K562 (cell line): ENCODE measurements at regions not wholly inside any gene's neighbourhood (a gene's known extent, or its start where the extent isn't known, plus 50 kb on each side); places are given as distances from the start of the nearest gene placed in this dataset.

Experiments
- ATAC-seq: fragments of 200-7000 bp; cut with Tn5 transposase; 3 replicates; pipeline ENCODE4 v1.9.1; 2020; ENCODE audit warnings: moderate library complexity
- BruUV-seq: library from RNA; stranded (reverse); fragments of 400-500 nt; replicated peaks from 2 replicates; lab custom pipeline; 2021; lab: Mats Ljungman, UMichigan
- CTCF ChIA-PET: fragments of 300-600 bp; formaldehyde crosslinking; extraction: SDS; loops from one replicate; lab custom pipeline; 2021; ENCODE audit warnings: low intra/inter-chr PET ratio; lab: Yijun Ruan, JAX
- POLR2A ChIA-PET: fragments of 300-600, 350-650 bp; sonication (Branson Sonifier 250); formaldehyde crosslinking; extraction: SDS; loops from one replicate; lab custom pipeline; 2021; ENCODE audit warnings: antibody characterized with exemption, inconsistent platforms; lab: Yijun Ruan, JAX
- DNase-seq, 4 experiments: peaks; one replicate each; pipeline versions ENCODE4 v3.0.0 to v3.0.0-alpha.2; 2011 to 2018; ENCODE audit warnings: low spot score in 3 of 4, mixed read lengths in 3 of 4; ENCODE audit errors: extremely low read depth in 1 of 4
- FAIRE-seq: peaks from 2 replicates; lab custom pipeline; 2011; peaks lifted over from hg19 to GRCh38; lab: Jason Lieb, UNC
- H2AFZ ChIP-seq: 2 replicates; pipeline ENCODE4 v1.6.0; 2011; ENCODE audit warnings: low read depth, low read length, control low read depth, inconsistent platforms
- H3K27ac ChIP-seq: fragments of 200-600 bp; 3 replicates; pipeline ENCODE4 v1.8.0; 2011; ENCODE audit warnings: low read depth, mild to moderate bottlenecking, control low read depth, inconsistent platforms, low read length, moderate library complexity, mixed read lengths; ENCODE audit errors: extremely low read depth
- H3K27me3 ChIP-seq, 2 experiments: fragments of 300-600 bp in 1 of 2; 2 replicates in 1 of 2; 3 replicates in 1 of 2; pipeline versions ENCODE4 v1.6.0 to v1.8.0; 2011; ENCODE audit warnings: inconsistent platforms in 2 of 2, low read length in 2 of 2, mild to moderate bottlenecking in 1 of 2, mixed read lengths in 1 of 2, moderate library complexity in 1 of 2; ENCODE audit not compliant: control insufficient read depth in 2 of 2, insufficient read depth in 2 of 2
- H3K36me3 ChIP-seq: fragments of 300-600 bp; 3 replicates; pipeline ENCODE4 v1.8.0; 2011; ENCODE audit warnings: mild to moderate bottlenecking, low read length, inconsistent platforms; ENCODE audit not compliant: control insufficient read depth, insufficient read depth
- H3K4me1 ChIP-seq, 2 experiments: fragments of 200-600 bp in 1 of 2; replicated peaks in 1 of 2; 2 replicates in 1 of 2; 3 replicates in 1 of 2; pipeline versions ENCODE4 v1.5.1 to v1.8.0; 2011; ENCODE audit warnings: inconsistent platforms in 2 of 2, low read length in 2 of 2, mild to moderate bottlenecking in 1 of 2, mixed read lengths in 1 of 2, moderate library complexity in 1 of 2; ENCODE audit not compliant: control insufficient read depth in 2 of 2, insufficient read depth in 2 of 2
- H3K4me2 ChIP-seq: 2 replicates; pipeline ENCODE4 v1.6.1; 2011; ENCODE audit warnings: low read length, control low read depth, inconsistent platforms, mixed read lengths; ENCODE audit not compliant: insufficient read depth
- H3K4me3 ChIP-seq: fragments of 200-600 bp; sonication (generic), shearing (Covaris generic); 2 replicates; pipeline ENCODE4 v1.5.1; 2016; ENCODE audit warnings: control low read depth, inconsistent platforms
- H3K79me2 ChIP-seq: fragments of 200-600 bp; 3 replicates; pipeline ENCODE4 v1.8.0; 2011; ENCODE audit warnings: low read length, inconsistent platforms; ENCODE audit not compliant: control insufficient read depth, insufficient read depth
- H3K9ac ChIP-seq, 2 experiments: 2 replicates each; pipeline versions ENCODE4 v1.6.0 to v1.6.1; 2011; ENCODE audit warnings: low read depth in 2 of 2, low read length in 2 of 2, control low read depth in 1 of 2, inconsistent platforms in 1 of 2, mild to moderate bottlenecking in 1 of 2, mixed read lengths in 1 of 2; ENCODE audit not compliant: insufficient read depth in 1 of 2
- H3K9me1 ChIP-seq: one replicate; pipeline ENCODE4 v1.6.0; 2011; ENCODE audit warnings: inconsistent platforms, mild to moderate bottlenecking, low read length, moderate library complexity; ENCODE audit not compliant: control insufficient read depth, insufficient read depth
- H3K9me3 ChIP-seq: replicated peaks from 2 replicates; pipeline ENCODE4 v1.5.1; 2011; ENCODE audit warnings: low read depth, low read length, inconsistent platforms; ENCODE audit not compliant: control insufficient read depth, insufficient read depth
- H4K20me1 ChIP-seq: replicated peaks from 2 replicates; pipeline ENCODE4 v1.6.1; 2011; ENCODE audit warnings: low read length, inconsistent platforms, mixed read lengths; ENCODE audit not compliant: control insufficient read depth, insufficient read depth
- ADNP ChIP-seq: fragments of 200-800 bp; sonication (Bioruptor generic); IDR thresholded peaks from 2 replicates; pipeline ENCODE4 v1.6.1; 2016; ENCODE audit warnings: missing genetic modification characterization, missing compliant biosample characterization
- BRF1 ChIP-seq: IDR thresholded peaks from 3 replicates; pipeline ENCODE4 v1.6.1; 2011; ENCODE audit warnings: borderline replicate concordance, mild to moderate bottlenecking; ENCODE audit not compliant: insufficient read length; ENCODE audit errors: extremely low read depth
- GTF3C2 ChIP-seq: IDR thresholded peaks from 3 replicates; pipeline ENCODE4 v1.6.1; 2011; ENCODE audit warnings: borderline replicate concordance, mild to moderate bottlenecking, moderate library complexity; ENCODE audit not compliant: insufficient read length; ENCODE audit errors: extremely low read depth
- MCM3 ChIP-seq: fragments of 450-650 bp; IDR thresholded peaks from 2 replicates; pipeline ENCODE4 v1.6.1; 2016
- PATZ1 ChIP-seq: fragments of 250-450 bp; sonication (Bioruptor Pico); IDR thresholded peaks from 2 replicates; pipeline ENCODE4 v1.5.0; 2020; ENCODE audit warnings: mild to moderate bottlenecking, borderline replicate concordance
- SETDB1 ChIP-seq: IDR thresholded peaks from one replicate; pipeline ENCODE4 v1.6.1; 2012; ENCODE audit warnings: low read length, control low read depth, inconsistent platforms
- TSC22D4 ChIP-seq: fragments of 450-650 bp; IDR thresholded peaks from 2 replicates; pipeline ENCODE4 v1.6.1; 2016; ENCODE audit warnings: missing genetic modification characterization, missing biosample characterization, control low read depth
- ZNF354B ChIP-seq: fragments of 250-450 bp; sonication (Bioruptor Pico); IDR thresholded peaks from 2 replicates; pipeline ENCODE4 v1.4.0; 2020
- WGBS: fragments of 100-300 bp; shearing (Covaris generic); methylation state at CpG from one replicate; pipeline ENCODE4 v1.1.6; 2016; ENCODE audit warnings: low coverage, mixed read lengths; ENCODE audit not compliant: insufficient coverage; ENCODE audit errors: missing lambda C conversion rate; 5-methylcytosine and 5-hydroxymethylcytosine counted together
- in situ Hi-C: fragments of 300-500 bp; cut with MboI; formaldehyde crosslinking; loops from 4 replicates; pipeline ENCODE4 v1.15.0; 2018; ENCODE audit warnings: inconsistent platforms, mixed read lengths
- intact Hi-C: fragments of 100-400 bp; cut with micrococcal nuclease; formaldehyde crosslinking; loops from 2 replicates; pipeline ENCODE4 v1.14.2; 2022

DNA sequence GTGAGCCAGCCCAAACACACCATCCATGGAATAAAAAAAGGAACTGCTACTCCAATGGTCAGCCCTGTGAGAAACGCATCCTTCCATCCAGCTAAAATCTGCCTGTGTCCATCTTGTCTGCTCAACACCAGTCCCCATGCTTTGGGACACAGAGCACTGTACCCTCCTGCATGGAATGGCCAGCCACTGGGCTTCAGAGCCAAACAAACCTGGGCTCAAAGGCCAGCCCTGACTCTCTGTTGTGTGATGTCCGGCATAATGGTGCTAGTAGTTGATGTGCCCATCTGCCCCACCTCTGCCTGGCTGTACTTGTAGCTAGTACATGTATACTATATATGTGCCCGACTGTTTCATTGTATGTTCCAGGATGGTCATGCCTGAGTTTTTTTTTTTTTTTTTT lies 77.6 kb upstream of the AMZ2 start:
- no TSS peak for BruUV-seq
- peaks cover 0 to 6% of the 10 kb centered on the region in 2 experiments; a peak in 3 of 5 replicates for H3K4me1 ChIP-seq
- CTCF ChIA-PET: no interaction called here
- in situ Hi-C loops (loop anchor here (10.0 to 25.0 kb wide), 2 partner anchors 295 to 592 kb away; no protein-coding TSS in a partner anchor), intact Hi-C loops (loop anchor here (10.0 kb wide), 1 partner anchor 75 kb away; the partner anchor contains the start of gene AMZ2)
- H3K36me3 ChIP-seq: no peaks in the 10 kb centered on the region
- POLR2A ChIA-PET: no interaction called here
- H3K27ac ChIP-seq: no peak overlapping the region
- no peaks in the 10 kb centered on the region; a peak in 1 of 5 replicates for H3K27me3 ChIP-seq
- no peak for DNase-seq
- no peak overlapping the region for H3K4me3 ChIP-seq
- TF ChIP-seq GTF3C2: no peak
- TF ChIP-seq BRF1: no peak
- TF ChIP-seq SETDB1: no peak
- TF ChIP-seq MCM3: no peak
- TF ChIP-seq TSC22D4 (tag): no peak
- TF ChIP-seq ADNP (tag): no peak
- TF ChIP-seq ZNF354B (CRISPR knock-in tag): no peak
- TF ChIP-seq PATZ1 (CRISPR knock-in tag): no peak
- H3K9me3 ChIP-seq: no peaks in the 10 kb centered on the region
- no peaks in the 10 kb centered on the region for H3K9me1 ChIP-seq
- no peaks in the 10 kb centered on the region for H4K20me1 ChIP-seq
- no peak for ATAC-seq
- 39% methylated on average over 3 of the region's 3 CpGs for WGBS
- no peak overlapping the region for H3K4me2 ChIP-seq
- no peak for FAIRE-seq
- no peaks in the 10 kb centered on the region for H3K79me2 ChIP-seq
- no peak overlapping the region for H2AFZ ChIP-seq
- no peak overlapping the region for H3K9ac ChIP-seq
